Smooth muscle cell (in vitro differentiated cells): ENCODE measurements at regions not wholly inside any gene's neighbourhood (a gene's known extent, or its start where the extent isn't known, plus 50 kb on each side); places are given as distances from the start of the nearest gene placed in this dataset.

Experiments used
- DNase-seq: peaks from one replicate; lab custom pipeline; 2025; ENCODE audit not compliant: unreplicated experiment; lab: John Stamatoyannopoulos, UW
- H2AFZ ChIP-seq: fragments of 200-600 bp; sonication (generic); 2 replicates; pipeline ENCODE4 v1.6.0; 2016; ENCODE audit warnings: antibody characterized with exemption, low read depth, mild to moderate bottlenecking
- H3F3A ChIP-seq: fragments of 200-600 bp; sonication (generic); 2 replicates; pipeline ENCODE4 v1.6.0; 2017; ENCODE audit warnings: antibody characterized with exemption, low read depth
- H3K27ac ChIP-seq: fragments of 200-600 bp; sonication (generic); 2 replicates; pipeline ENCODE4 v1.5.1; 2016; ENCODE audit warnings: low read depth, mild to moderate bottlenecking
- H3K27me3 ChIP-seq: fragments of 200-600 bp; sonication (generic); 2 replicates; pipeline ENCODE4 v1.6.1; 2016; ENCODE audit warnings: low read depth, mild to moderate bottlenecking
- H3K36me3 ChIP-seq: fragments of 200-600 bp; sonication (generic); 2 replicates; pipeline ENCODE4 v1.5.1; 2016; ENCODE audit warnings: low read depth
- H3K4me1 ChIP-seq: fragments of 200-600 bp; sonication (generic); 2 replicates; pipeline ENCODE4 v1.5.1; 2016; ENCODE audit warnings: low read depth
- H3K4me2 ChIP-seq: fragments of 200-600 bp; sonication (generic); 2 replicates; pipeline ENCODE4 v1.6.0; 2016; ENCODE audit warnings: mild to moderate bottlenecking
- H3K4me3 ChIP-seq: fragments of 200-600 bp; sonication (generic); 2 replicates; pipeline ENCODE4 v1.5.1; 2016; ENCODE audit warnings: mild to moderate bottlenecking
- H3K79me2 ChIP-seq: fragments of 200-600 bp; sonication (generic); 2 replicates; pipeline ENCODE4 v1.6.0; 2016; ENCODE audit warnings: low read depth, mild to moderate bottlenecking
- H3K9ac ChIP-seq: fragments of 200-600 bp; sonication (generic); 2 replicates; pipeline ENCODE4 v1.6.0; 2016; ENCODE audit warnings: low read depth
- H3K9me3 ChIP-seq: fragments of 200-600 bp; sonication (generic); replicated peaks from 2 replicates; pipeline ENCODE4 v1.5.1; 2016; ENCODE audit warnings: low read depth
- H4K20me1 ChIP-seq: fragments of 200-600 bp; sonication (generic); 2 replicates; pipeline ENCODE4 v1.6.0; 2016; ENCODE audit warnings: low read depth
- WGBS: methylation state at CpG from one replicate; pipeline ENCODE4 v1.1.7; 2016; ENCODE audit warnings: low lambda C conversion rate; 5-methylcytosine and 5-hydroxymethylcytosine counted together
- TF ChIP-seq, protein P1 (sequence below): fragments of 200-600 bp; sonication (generic); IDR thresholded peaks from 2 replicates; pipeline ENCODE4 v1.5.1; 2017; ENCODE audit warnings: borderline replicate concordance, mild to moderate bottlenecking, antibody characterized with exemption; ENCODE audit not compliant: insufficient read depth, poor library complexity, severe bottlenecking

GRCh38 chr6:87763901-87764300 is 61.9 kb upstream of the AKIRIN2 start:
- Histone ChIP-seq H3K27ac (no peak overlapping the region), H4K20me1 (no peaks in the 10 kb centered on the region), H3K79me2 (no peaks in the 10 kb centered on the region), H2AFZ (no peak overlapping the region), H3F3A (no peaks in the 10 kb centered on the region), H3K4me1 (no peaks in the 10 kb centered on the region), H3K36me3 (no peaks in the 10 kb centered on the region), H3K4me2 (no peak overlapping the region), H3K4me3 (no peak overlapping the region), H3K9ac (no peak overlapping the region), H3K9me3 (no peaks in the 10 kb centered on the region), H3K27me3 (no peaks in the 10 kb centered on the region)
- no peak for DNase-seq
- TF ChIP-seq, protein P1, sequence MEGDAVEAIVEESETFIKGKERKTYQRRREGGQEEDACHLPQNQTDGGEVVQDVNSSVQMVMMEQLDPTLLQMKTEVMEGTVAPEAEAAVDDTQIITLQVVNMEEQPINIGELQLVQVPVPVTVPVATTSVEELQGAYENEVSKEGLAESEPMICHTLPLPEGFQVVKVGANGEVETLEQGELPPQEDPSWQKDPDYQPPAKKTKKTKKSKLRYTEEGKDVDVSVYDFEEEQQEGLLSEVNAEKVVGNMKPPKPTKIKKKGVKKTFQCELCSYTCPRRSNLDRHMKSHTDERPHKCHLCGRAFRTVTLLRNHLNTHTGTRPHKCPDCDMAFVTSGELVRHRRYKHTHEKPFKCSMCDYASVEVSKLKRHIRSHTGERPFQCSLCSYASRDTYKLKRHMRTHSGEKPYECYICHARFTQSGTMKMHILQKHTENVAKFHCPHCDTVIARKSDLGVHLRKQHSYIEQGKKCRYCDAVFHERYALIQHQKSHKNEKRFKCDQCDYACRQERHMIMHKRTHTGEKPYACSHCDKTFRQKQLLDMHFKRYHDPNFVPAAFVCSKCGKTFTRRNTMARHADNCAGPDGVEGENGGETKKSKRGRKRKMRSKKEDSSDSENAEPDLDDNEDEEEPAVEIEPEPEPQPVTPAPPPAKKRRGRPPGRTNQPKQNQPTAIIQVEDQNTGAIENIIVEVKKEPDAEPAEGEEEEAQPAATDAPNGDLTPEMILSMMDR = no peak
- WGBS = 94% methylated on average over 4 of the region's 4 CpGs

DNA sequence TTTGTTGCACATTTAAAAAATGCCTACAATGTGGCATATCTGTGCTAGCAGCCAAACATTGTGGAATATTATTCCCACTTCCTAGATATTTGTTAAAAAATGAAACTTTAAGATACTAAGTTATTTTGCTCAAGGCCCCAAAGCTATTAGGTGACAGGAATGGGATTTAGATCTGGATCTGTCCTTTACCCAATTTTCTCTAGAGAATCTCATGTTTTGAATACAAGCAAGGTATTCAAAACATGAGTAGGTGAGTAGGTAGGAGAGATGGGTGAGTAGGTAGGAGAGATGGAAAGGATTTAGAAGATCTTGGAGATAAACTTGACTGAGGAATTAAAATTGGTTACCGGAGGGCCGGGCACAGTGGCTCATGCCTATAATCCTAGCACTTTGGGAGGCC is 61.2 kb upstream of the AKIRIN2 start:
- TF ChIP-seq, protein P1 = no peak

GRCh38 chr6:87762116-87762515 is 60.1 kb upstream of the AKIRIN2 start:
- no peak overlapping the region for H3K9ac ChIP-seq
- no peaks in the 10 kb centered on the region for H3F3A ChIP-seq
- no peaks in the 10 kb centered on the region for H4K20me1 ChIP-seq
- H3K4me1 ChIP-seq = no peaks in the 10 kb centered on the region
- H3K4me3 ChIP-seq = no peak overlapping the region
- 85% methylated on average over 3 of the region's 3 CpGs for WGBS
- no peaks in the 10 kb centered on the region for H3K79me2 ChIP-seq
- no peak overlapping the region for H3K4me2 ChIP-seq
- DNase-seq = no peak
- H2AFZ ChIP-seq = no peak overlapping the region
- no peaks in the 10 kb centered on the region for H3K27me3 ChIP-seq
- H3K9me3 ChIP-seq = no peaks in the 10 kb centered on the region
- TF ChIP-seq, protein P1 = no peak
- no peaks in the 10 kb centered on the region for H3K36me3 ChIP-seq
- no peak overlapping the region for H3K27ac ChIP-seq

More for the DNA sequence above, 61.2 kb upstream of the AKIRIN2 start:
- Histone ChIP-seq H3K9me3 (no peaks in the 10 kb centered on the region), H4K20me1 (no peaks in the 10 kb centered on the region), H3K4me3 (no peak overlapping the region), H3K79me2 (no peaks in the 10 kb centered on the region), H3K27me3 (no peaks in the 10 kb centered on the region), H3F3A (no peaks in the 10 kb centered on the region), H3K4me2 (no peak overlapping the region), H3K27ac (no peak overlapping the region), H3K36me3 (no peaks in the 10 kb centered on the region), H3K4me1 (no peaks in the 10 kb centered on the region), H3K9ac (no peak overlapping the region), H2AFZ (no peak overlapping the region)
- DNase-seq = no peak
- WGBS = 88% methylated on average over 2 of the region's 2 CpGs

GRCh38 chr6:87757792-87758191 is 55.8 kb upstream of the AKIRIN2 start:
- H3K27ac ChIP-seq = no peak overlapping the region
- WGBS = 95% methylated on average over 3 of the region's 3 CpGs
- H3K79me2 ChIP-seq = no peaks in the 10 kb centered on the region

More at GRCh38 chr6:87757792-87758191, 55.8 kb upstream of the AKIRIN2 start:
- no peaks in the 10 kb centered on the region for H3F3A ChIP-seq
- H3K9me3 ChIP-seq = no peaks in the 10 kb centered on the region
- H3K4me3 ChIP-seq = no peak overlapping the region
- no peaks in the 10 kb centered on the region for H4K20me1 ChIP-seq
- H3K36me3 ChIP-seq = no peaks in the 10 kb centered on the region
- no peak overlapping the region for H3K9ac ChIP-seq
- H2AFZ ChIP-seq = no peak overlapping the region
- H3K4me1 ChIP-seq = no peaks in the 10 kb centered on the region
- H3K4me2 ChIP-seq = no peak overlapping the region
- DNase-seq = no peak
- H3K27me3 ChIP-seq = no peaks in the 10 kb centered on the region
- TF ChIP-seq, protein P1 = no peak
